CD4-positive, alpha-beta T cell (primary cell): ENCODE measurements at regions not wholly inside any gene's neighbourhood (a gene's known extent, or its start where the extent isn't known, plus 50 kb on each side); places are given as distances from the start of the nearest gene placed in this dataset.

Source experiments
- ATAC-seq: fragments of 200-7000 bp; cut with Tn5 transposase; one replicate; pipeline ENCODE4 v1.10.0; 2022; ENCODE audit warnings: mild to moderate bottlenecking; ENCODE audit not compliant: poor library complexity
- CTCF ChIA-PET: fragments of 350-600 bp; sonication (Branson Sonifier 250); formaldehyde crosslinking; loops from one replicate; lab custom pipeline; 2021; ENCODE audit warnings: antibody characterized with exemption, inconsistent platforms; lab: Charles Lee
- POLR2A ChIA-PET: fragments of 350-600 bp; sonication (Branson Sonifier 250); formaldehyde crosslinking; loops from one replicate; lab custom pipeline; 2021; ENCODE audit warnings: antibody characterized with exemption, inconsistent platforms; lab: Charles Lee
- DNase-seq, 14 experiments: peaks; one replicate each; pipeline ENCODE4 v3.0.0-alpha.2; 2013 to 2020; ENCODE audit warnings: mixed read lengths in 2 of 14
- H3K27ac ChIP-seq, 2 donors: one replicate each; pipeline versions ENCODE4 v1.5.1 to v1.7.0; 2013; ENCODE audit warnings: low read length in 2 of 2, low read depth in 1 of 2, mild to moderate bottlenecking in 1 of 2
- H3K27me3 ChIP-seq, 2 experiments: 1 replicate in 1 of 2; 2 replicates in 1 of 2; pipeline versions ENCODE4 v1.6.1 to v1.7.0; 2013; ENCODE audit warnings: low read length in 2 of 2, control low read depth in 1 of 2, mild to moderate bottlenecking in 1 of 2, moderate library complexity in 1 of 2; ENCODE audit not compliant: insufficient read depth in 2 of 2, control insufficient read depth in 1 of 2
- H3K36me3 ChIP-seq: one replicate; pipeline ENCODE4 v1.6.1; 2013; ENCODE audit warnings: low read length, control low read depth; ENCODE audit not compliant: insufficient read depth
- H3K4me1 ChIP-seq: one replicate; pipeline ENCODE4 v1.6.1; 2013; ENCODE audit warnings: low read length, control low read depth; ENCODE audit not compliant: insufficient read depth
- H3K4me3 ChIP-seq: one replicate; pipeline ENCODE4 v1.5.1; 2013; ENCODE audit warnings: mild to moderate bottlenecking, low read length, moderate library complexity
- H3K9me3 ChIP-seq, 2 experiments: 1 replicate in 1 of 2; 2 replicates in 1 of 2; pipeline versions ENCODE4 v1.6.1 to v1.7.0; 2013; ENCODE audit warnings: low read length in 2 of 2, mild to moderate bottlenecking in 2 of 2, control low read depth in 1 of 2, moderate library complexity in 1 of 2; ENCODE audit not compliant: control insufficient read depth in 1 of 2, insufficient read depth in 1 of 2
- H3K27ac Mint-ChIP-seq: one replicate; pipeline ENCODE4 v1.8.0; 2020; ENCODE audit warnings: mixed read lengths
- H3K27me3 Mint-ChIP-seq: one replicate; pipeline ENCODE4 v1.8.0; 2021; ENCODE audit warnings: mixed read lengths
- H3K36me3 Mint-ChIP-seq: one replicate; pipeline ENCODE4 v1.8.0; 2021; ENCODE audit warnings: low read depth, mixed read lengths
- H3K4me1 Mint-ChIP-seq: one replicate; pipeline ENCODE4 v1.8.0; 2021; ENCODE audit warnings: low read depth, mixed read lengths
- H3K4me3 Mint-ChIP-seq: one replicate; pipeline ENCODE4 v1.8.0; 2020; ENCODE audit warnings: mild to moderate bottlenecking, mixed read lengths
- H3K9me3 Mint-ChIP-seq: one replicate; pipeline ENCODE4 v1.8.0; 2020; ENCODE audit warnings: mixed read lengths
- CTCF ChIP-seq: fragments of 200-600 bp; IDR thresholded peaks from one replicate; pipeline ENCODE4 v1.8.0; 2022; ENCODE audit warnings: antibody characterized with exemption, mild to moderate bottlenecking
- intact Hi-C, 2 experiments: fragments of 100-400 bp; cut with DNase I in 1 of 2; cut with micrococcal nuclease in 1 of 2; formaldehyde crosslinking; loops; one replicate each; pipeline versions ENCODE4 v1.15.1 to v1.9.0; 2023 to 2025; cut with DNase I, micrococcal nuclease

DNA sequence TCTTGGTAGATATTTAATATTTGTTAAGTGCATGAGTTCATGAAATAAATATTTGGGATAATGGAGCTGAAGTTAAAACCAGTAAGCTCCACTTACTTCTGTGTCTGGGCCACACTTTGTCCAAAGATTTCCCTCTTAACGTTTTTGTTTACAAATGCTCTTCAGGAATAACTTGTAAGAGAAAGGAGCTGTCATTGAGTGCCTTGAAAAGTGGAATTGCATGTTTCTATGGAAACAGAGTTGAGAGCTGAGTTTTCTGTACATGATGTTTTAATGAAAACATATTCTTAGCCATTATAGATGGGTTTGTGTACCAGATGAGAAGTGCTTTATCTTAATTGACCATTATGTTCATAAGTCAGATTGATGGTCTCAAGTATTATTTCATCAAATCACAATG is 1045.4 kb upstream of the EEF2KMT start:
- ChIA-PET POLR2A (no interaction called here), CTCF (no interaction called here)
- Histone ChIP-seq H3K27ac (no peak overlapping the region), H3K9me3 (peaks cover 3 to 13% of the 10 kb centered on the region in 2 experiments), H3K27me3 (no peaks in the 10 kb centered on the region), H3K4me3 (no peak overlapping the region), H3K36me3 (no peaks in the 10 kb centered on the region), H3K4me1 (no peaks in the 10 kb centered on the region)
- Mint-ChIP-seq H3K4me3 (no peak overlapping the region), H3K9me3 (peaks cover 12% of the 10 kb centered on the region), H3K4me1 (no peaks in the 10 kb centered on the region), H3K36me3 (no peaks in the 10 kb centered on the region), H3K27me3 (no peaks in the 10 kb centered on the region), H3K27ac (no peak overlapping the region)
- no peak for TF ChIP-seq CTCF
- ATAC-seq: no peak
- intact Hi-C loops: no loop called here
- DNase-seq: no peak

DNA sequence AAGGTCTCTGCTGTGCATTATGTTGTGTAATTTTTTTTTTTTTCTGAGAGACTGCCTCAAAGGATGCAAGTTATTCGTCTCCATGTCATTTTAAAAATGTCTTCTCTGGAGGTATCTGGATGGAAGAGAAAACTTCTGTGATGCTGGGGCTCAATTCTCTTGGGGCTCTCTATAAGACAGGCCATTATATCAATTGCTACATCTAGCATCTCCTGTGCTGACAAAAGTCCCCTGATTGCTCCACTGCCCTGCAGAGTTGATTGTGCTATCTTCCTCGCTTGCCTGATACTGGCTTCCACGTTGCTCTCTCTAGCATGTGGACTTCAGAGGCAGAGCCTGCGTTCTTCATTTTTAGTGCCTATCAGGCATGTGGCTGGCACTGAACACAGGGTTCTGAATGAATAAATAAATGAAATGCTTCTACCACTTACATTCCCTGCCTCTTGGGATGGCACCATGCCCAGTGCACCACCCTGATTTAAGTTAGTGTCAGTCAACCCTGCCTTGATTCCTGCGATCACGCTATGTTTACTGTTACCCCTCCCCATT is 1035.5 kb upstream of the EEF2KMT start:
- H3K27ac ChIP-seq: no peak overlapping the region
- Mint-ChIP-seq H3K36me3 (no peaks in the 10 kb centered on the region), H3K27me3 (no peaks in the 10 kb centered on the region), H3K9me3 (peaks cover 8% of the 10 kb centered on the region), H3K4me3 (no peak overlapping the region), H3K4me1 (no peaks in the 10 kb centered on the region), H3K27ac (no peak overlapping the region)
- no peak for DNase-seq
- H3K36me3 ChIP-seq: no peaks in the 10 kb centered on the region
- ChIA-PET POLR2A (no interaction called here), CTCF (no interaction called here)
- no peak for TF ChIP-seq CTCF
- peaks cover 0 to 11% of the 10 kb centered on the region in 2 experiments for H3K9me3 ChIP-seq
- intact Hi-C loops: no loop called here
- ATAC-seq: no peak
- H3K4me1 ChIP-seq: no peaks in the 10 kb centered on the region
- H3K4me3 ChIP-seq: no peak overlapping the region
- H3K27me3 ChIP-seq: no peaks in the 10 kb centered on the region

GRCh38 chr16:6132121-6132520 is 1034.5 kb upstream of the EEF2KMT start:
- Histone ChIP-seq H3K36me3 (no peaks in the 10 kb centered on the region), H3K9me3 (peaks cover 0 to 11% of the 10 kb centered on the region in 2 experiments), H3K4me1 (no peaks in the 10 kb centered on the region), H3K4me3 (no peak overlapping the region), H3K27ac (no peak overlapping the region), H3K27me3 (no peaks in the 10 kb centered on the region)
- intact Hi-C loops: no loop called here
- no peaks in the 10 kb centered on the region for H3K36me3 Mint-ChIP-seq
- no peak for ATAC-seq
- ChIA-PET CTCF (no interaction called here), POLR2A (no interaction called here)
- H3K4me3 Mint-ChIP-seq: no peak overlapping the region
- H3K4me1 Mint-ChIP-seq: no peaks in the 10 kb centered on the region
- no peak for DNase-seq
- no peak overlapping the region for H3K27ac Mint-ChIP-seq
- no peaks in the 10 kb centered on the region for H3K27me3 Mint-ChIP-seq
- peaks cover 8% of the 10 kb centered on the region for H3K9me3 Mint-ChIP-seq
- no peak for TF ChIP-seq CTCF
